ENCODE measurements at regions not wholly inside any gene's neighbourhood (a gene's known extent, or its start where the extent isn't known, plus 50 kb on each side); places are given as distances from the start of the nearest gene placed in this dataset.

DNA sequence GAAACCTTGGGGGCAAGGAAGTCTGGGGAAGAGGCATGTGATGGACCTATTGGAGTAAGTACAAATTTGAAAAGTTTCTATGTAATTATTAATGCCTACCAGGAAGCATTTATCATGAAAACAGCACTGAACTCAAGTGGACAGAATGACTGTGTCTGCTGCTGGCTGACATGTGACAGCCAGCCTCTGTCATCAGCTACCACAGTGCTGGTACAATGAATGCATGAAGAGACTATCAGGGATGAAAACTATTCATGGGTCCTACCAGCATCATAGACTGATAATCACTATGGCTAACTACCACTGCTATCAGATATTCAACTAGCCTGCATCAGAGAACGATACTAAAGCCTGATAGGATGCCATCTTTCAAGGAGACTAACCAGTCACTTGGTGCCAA is 193.5 kb downstream of the RAP2B start:
- no peak for TF ChIP-seq CTCF (IDR thresholded peaks at IDR 0.05)
- no peak for TF ChIP-seq POLR2A (IDR thresholded peaks at IDR 0.05; ENCODE audit: low read depth)
- TF ChIP-seq POLR2AphosphoS5 (IDR thresholded peaks at IDR 0.05): no peak

Data from esophagus muscularis mucosa (tissue), 3 donors.